ENCODE measurements at regions not wholly inside any gene's neighbourhood (a gene's known extent, or its start where the extent isn't known, plus 50 kb on each side); places are given as distances from the start of the nearest gene placed in this dataset.

GRCh38 chr9:126150411-126151030, 176.1 kb upstream of the MVB12B start:
- CTCF ChIA-PET, result interaction anchor here (0.6 to 1.1 kb wide), 2 partner anchors 80 to 420 kb away, joined by 3 read pairs; no protein-coding TSS in a partner anchor
- no peak for TF ChIP-seq CTCF (IDR thresholded peaks at IDR 0.05; ENCODE audit: unreplicated experiment)
- POLR2A ChIA-PET, result no interaction called here
- intact Hi-C loops (cut with micrococcal nuclease), result no loop called here
- no peak for DNase-seq (ENCODE audit: unreplicated experiment)
- no peaks in the 10 kb centered on the region for H3K36me3 Mint-ChIP-seq (ENCODE audit: insufficient read depth, unreplicated experiment)
- no peaks in the 10 kb centered on the region for H3K9me3 Mint-ChIP-seq (ENCODE audit: unreplicated experiment)
- H3K27me3 Mint-ChIP-seq (ENCODE audit: insufficient read depth, unreplicated experiment), result peaks cover 64% of the 10 kb centered on the region
- H3K4me3 Mint-ChIP-seq (ENCODE audit: unreplicated experiment), result no peak overlapping the region
- no TSS peak for BruUV-seq (replicated peaks)
- H3K27ac Mint-ChIP-seq (ENCODE audit: low read depth, unreplicated experiment), result no peak overlapping the region
- H3K4me1 Mint-ChIP-seq (ENCODE audit: insufficient read depth, unreplicated experiment), result peaks cover 5% of the 10 kb centered on the region

DNA sequence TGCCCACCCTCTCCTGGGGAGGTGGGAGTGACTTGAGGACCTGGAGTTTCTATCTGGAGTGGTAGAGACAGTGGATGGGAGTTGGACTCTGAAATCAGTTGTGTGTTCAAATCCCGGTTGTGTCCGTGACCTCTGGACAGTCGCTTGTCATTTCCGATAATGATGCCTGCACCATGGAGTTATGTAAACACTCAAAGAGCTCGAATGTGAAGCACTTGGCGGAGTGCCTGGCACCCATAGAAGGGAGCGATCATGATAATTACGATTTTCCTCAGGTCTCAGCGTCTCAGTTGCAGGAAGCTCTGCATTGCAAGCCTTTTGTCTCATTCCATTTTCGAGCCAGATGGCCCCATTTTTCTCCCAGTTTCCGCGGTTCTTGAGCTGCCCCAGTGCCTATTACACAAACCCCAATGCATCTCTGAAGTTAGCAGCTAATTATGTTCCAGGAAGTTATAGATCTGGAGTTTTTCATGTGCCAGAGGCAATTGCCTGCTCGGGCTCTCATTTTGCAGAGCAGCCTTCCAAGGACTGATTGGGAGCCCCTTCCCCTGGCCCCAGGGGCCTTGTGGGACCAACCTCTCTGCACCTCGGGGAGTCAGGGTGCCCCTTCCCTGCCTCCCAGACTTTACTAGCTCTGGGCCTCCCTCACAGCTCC, 175.5 kb upstream of the MVB12B start:
- Mint-ChIP-seq H3K4me1 (ENCODE audit: insufficient read depth, unreplicated experiment) (peaks cover 2% of the 10 kb centered on the region), H3K9me3 (ENCODE audit: unreplicated experiment) (no peaks in the 10 kb centered on the region), H3K36me3 (ENCODE audit: insufficient read depth, unreplicated experiment) (no peaks in the 10 kb centered on the region), H3K27me3 (ENCODE audit: insufficient read depth, unreplicated experiment) (peaks cover 58% of the 10 kb centered on the region), H3K4me3 (ENCODE audit: unreplicated experiment) (no peak overlapping the region), H3K27ac (ENCODE audit: low read depth, unreplicated experiment) (no peak overlapping the region)
- CTCF ChIA-PET, result no interaction called here
- DNase-seq (ENCODE audit: unreplicated experiment), result no peak
- TF ChIP-seq CTCF (IDR thresholded peaks at IDR 0.05; ENCODE audit: unreplicated experiment), result no peak
- intact Hi-C loops (cut with micrococcal nuclease), result no loop called here
- POLR2A ChIA-PET, result no interaction called here
- BruUV-seq (replicated peaks), result no TSS peak

DNA sequence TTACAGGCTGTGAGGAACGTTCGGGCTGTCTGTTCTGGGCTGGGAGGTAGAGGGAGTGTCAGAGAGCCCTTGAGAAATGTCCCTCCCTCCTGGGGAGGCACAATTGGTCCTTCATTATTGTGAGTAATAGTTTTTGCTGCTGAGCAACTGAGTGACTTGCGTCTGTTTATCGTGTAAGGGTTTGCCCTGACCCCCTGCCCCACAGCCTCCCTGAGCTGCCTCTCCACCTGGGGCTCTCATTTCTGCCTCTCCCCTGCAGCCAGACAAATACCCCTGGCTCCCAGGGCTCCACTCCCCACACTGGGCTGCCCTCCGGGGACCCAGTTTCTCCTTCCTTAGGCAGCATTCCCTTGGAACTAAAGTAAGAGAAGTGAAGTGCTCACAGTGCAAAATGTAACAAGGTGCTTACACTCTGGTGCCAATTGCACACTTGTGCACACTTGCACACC, 174.9 kb upstream of the MVB12B start:
- Mint-ChIP-seq H3K36me3 (ENCODE audit: insufficient read depth, unreplicated experiment) (no peaks in the 10 kb centered on the region), H3K27me3 (ENCODE audit: insufficient read depth, unreplicated experiment) (peaks cover 56% of the 10 kb centered on the region), H3K4me3 (ENCODE audit: unreplicated experiment) (no peak overlapping the region), H3K27ac (ENCODE audit: low read depth, unreplicated experiment) (no peak overlapping the region), H3K4me1 (ENCODE audit: insufficient read depth, unreplicated experiment) (no peaks in the 10 kb centered on the region), H3K9me3 (ENCODE audit: unreplicated experiment) (no peaks in the 10 kb centered on the region)
- BruUV-seq (replicated peaks), result no TSS peak
- no peak for TF ChIP-seq CTCF (IDR thresholded peaks at IDR 0.05; ENCODE audit: unreplicated experiment)
- no peak for DNase-seq (ENCODE audit: unreplicated experiment)
- CTCF ChIA-PET, result no interaction called here
- POLR2A ChIA-PET, result no interaction called here
- intact Hi-C loops (cut with micrococcal nuclease), result no loop called here

- Mint-ChIP-seq H3K4me1 (ENCODE audit: insufficient read depth, unreplicated experiment) (no peaks in the 10 kb centered on the region), H3K27me3 (ENCODE audit: insufficient read depth, unreplicated experiment) (peaks cover 56% of the 10 kb centered on the region), H3K36me3 (ENCODE audit: insufficient read depth, unreplicated experiment) (no peaks in the 10 kb centered on the region), H3K9me3 (ENCODE audit: unreplicated experiment) (no peaks in the 10 kb centered on the region), H3K4me3 (ENCODE audit: unreplicated experiment) (no peak overlapping the region), H3K27ac (ENCODE audit: low read depth, unreplicated experiment) (no peak overlapping the region)
- TF ChIP-seq CTCF (IDR thresholded peaks at IDR 0.05; ENCODE audit: unreplicated experiment), result no peak
- ChIA-PET POLR2A (no interaction called here), CTCF (no interaction called here)
- no TSS peak for BruUV-seq (replicated peaks)
- DNase-seq (ENCODE audit: unreplicated experiment), result no peak
- intact Hi-C loops (cut with micrococcal nuclease), result no loop called here
Observed at GRCh38 chr9:126152622-126153362, 173.8 kb upstream of the MVB12B start.

Measured in MCF 10A (cell line).